ENCODE measurements at regions not wholly inside any gene's neighbourhood (a gene's known extent, or its start where the extent isn't known, plus 50 kb on each side); places are given as distances from the start of the nearest gene placed in this dataset.

GRCh38 chr4:137692205-137692604, 159.9 kb upstream of the PCDH18 start:
- H3K27me3 ChIP-seq (ENCODE audit: control insufficient read depth in 1 of 2, insufficient read depth in 2 of 2, low read length in 2 of 2), result no peaks in the 10 kb centered on the region
- H3K9me3 ChIP-seq (ENCODE audit: control insufficient read depth in 2 of 2, insufficient read depth in 1 of 2, low read depth in 1 of 2, low read length in 1 of 2), result no peaks in the 10 kb centered on the region
- H3K36me3 ChIP-seq (ENCODE audit: control insufficient read depth in 2 of 2, insufficient read depth in 2 of 2, low read length in 1 of 2), result no peaks in the 10 kb centered on the region
- H3K4me3 ChIP-seq (ENCODE audit: low read depth in 1 of 2, low read length in 2 of 2), result no peak overlapping the region
- no peaks in the 10 kb centered on the region for H3K4me1 ChIP-seq (ENCODE audit: control insufficient read depth in 2 of 2, insufficient read depth in 2 of 2, low read length in 1 of 2)
- H3K27ac ChIP-seq (ENCODE audit: low read depth in 2 of 2, low read length in 1 of 2), result no peak overlapping the region

GRCh38 chr4:137688651-137689050, 156.4 kb upstream of the PCDH18 start:
- no peak overlapping the region for H3K4me3 ChIP-seq (ENCODE audit: low read depth in 1 of 2, low read length in 2 of 2)
- H3K27me3 ChIP-seq (ENCODE audit: control insufficient read depth in 1 of 2, insufficient read depth in 2 of 2, low read length in 2 of 2), result no peaks in the 10 kb centered on the region
- no peaks in the 10 kb centered on the region for H3K9me3 ChIP-seq (ENCODE audit: control insufficient read depth in 2 of 2, insufficient read depth in 1 of 2, low read depth in 1 of 2, low read length in 1 of 2)
- no peak overlapping the region for H3K27ac ChIP-seq (ENCODE audit: low read depth in 2 of 2, low read length in 1 of 2)
- H3K36me3 ChIP-seq (ENCODE audit: control insufficient read depth in 2 of 2, insufficient read depth in 2 of 2, low read length in 1 of 2), result no peaks in the 10 kb centered on the region
- 87 to 95% methylated on average over 1 of the region's 1 CpG for WGBS, 2 donors
- H3K4me1 ChIP-seq (ENCODE audit: control insufficient read depth in 2 of 2, insufficient read depth in 2 of 2, low read length in 1 of 2), result no peaks in the 10 kb centered on the region

- no peaks in the 10 kb centered on the region for H3K4me1 ChIP-seq (ENCODE audit: control insufficient read depth in 2 of 2, insufficient read depth in 2 of 2, low read length in 1 of 2)
- no peaks in the 10 kb centered on the region for H3K9me3 ChIP-seq (ENCODE audit: control insufficient read depth in 2 of 2, insufficient read depth in 1 of 2, low read depth in 1 of 2, low read length in 1 of 2)
- 66 to 80% methylated on average over 3 of the region's 3 CpGs for WGBS, 2 donors
- H3K27ac ChIP-seq (ENCODE audit: low read depth in 2 of 2, low read length in 1 of 2), result no peak overlapping the region
- H3K36me3 ChIP-seq (ENCODE audit: control insufficient read depth in 2 of 2, insufficient read depth in 2 of 2, low read length in 1 of 2), result no peaks in the 10 kb centered on the region
- H3K4me3 ChIP-seq (ENCODE audit: low read depth in 1 of 2, low read length in 2 of 2), result no peak overlapping the region
- H3K27me3 ChIP-seq (ENCODE audit: control insufficient read depth in 1 of 2, insufficient read depth in 2 of 2, low read length in 2 of 2), result no peaks in the 10 kb centered on the region
Observed at GRCh38 chr4:137685357-137685756, 153.1 kb upstream of the PCDH18 start.

- H3K27ac ChIP-seq (ENCODE audit: low read depth in 2 of 2, low read length in 1 of 2), result no peak overlapping the region
- no peaks in the 10 kb centered on the region for H3K36me3 ChIP-seq (ENCODE audit: control insufficient read depth in 2 of 2, insufficient read depth in 2 of 2, low read length in 1 of 2)
- no peak overlapping the region for H3K4me3 ChIP-seq (ENCODE audit: low read depth in 1 of 2, low read length in 2 of 2)
- 65 to 71% methylated on average over 1 of the region's 1 CpG for WGBS, 2 donors
- no peaks in the 10 kb centered on the region for H3K27me3 ChIP-seq (ENCODE audit: control insufficient read depth in 1 of 2, insufficient read depth in 2 of 2, low read length in 2 of 2)
- H3K9me3 ChIP-seq (ENCODE audit: control insufficient read depth in 2 of 2, insufficient read depth in 1 of 2, low read depth in 1 of 2, low read length in 1 of 2), result no peaks in the 10 kb centered on the region
- H3K4me1 ChIP-seq (ENCODE audit: control insufficient read depth in 2 of 2, insufficient read depth in 2 of 2, low read length in 1 of 2), result no peaks in the 10 kb centered on the region
Observed at GRCh38 chr4:137681081-137681480, 148.8 kb upstream of the PCDH18 start.

- Histone ChIP-seq H3K9me3 (ENCODE audit: control insufficient read depth in 2 of 2, insufficient read depth in 1 of 2, low read depth in 1 of 2, low read length in 1 of 2) (no peaks in the 10 kb centered on the region), H3K27ac (ENCODE audit: low read depth in 2 of 2, low read length in 1 of 2) (no peak overlapping the region), H3K27me3 (ENCODE audit: control insufficient read depth in 1 of 2, insufficient read depth in 2 of 2, low read length in 2 of 2) (no peaks in the 10 kb centered on the region), H3K36me3 (ENCODE audit: control insufficient read depth in 2 of 2, insufficient read depth in 2 of 2, low read length in 1 of 2) (no peaks in the 10 kb centered on the region), H3K4me3 (ENCODE audit: low read depth in 1 of 2, low read length in 2 of 2) (no peak overlapping the region), H3K4me1 (ENCODE audit: control insufficient read depth in 2 of 2, insufficient read depth in 2 of 2, low read length in 1 of 2) (no peaks in the 10 kb centered on the region)
- WGBS, 2 donors, result 36 to 44% methylated on average over 1 of the region's 1 CpG
Observed at GRCh38 chr4:137678796-137679195, 146.5 kb upstream of the PCDH18 start.

- no peak overlapping the region for H3K4me3 ChIP-seq (ENCODE audit: low read depth in 1 of 2, low read length in 2 of 2)
- no peak overlapping the region for H3K27ac ChIP-seq (ENCODE audit: low read depth in 2 of 2, low read length in 1 of 2)
- H3K36me3 ChIP-seq (ENCODE audit: control insufficient read depth in 2 of 2, insufficient read depth in 2 of 2, low read length in 1 of 2), result no peaks in the 10 kb centered on the region
- no peaks in the 10 kb centered on the region for H3K9me3 ChIP-seq (ENCODE audit: control insufficient read depth in 2 of 2, insufficient read depth in 1 of 2, low read depth in 1 of 2, low read length in 1 of 2)
- H3K27me3 ChIP-seq (ENCODE audit: control insufficient read depth in 1 of 2, insufficient read depth in 2 of 2, low read length in 2 of 2), result no peaks in the 10 kb centered on the region
- no peaks in the 10 kb centered on the region for H3K4me1 ChIP-seq (ENCODE audit: control insufficient read depth in 2 of 2, insufficient read depth in 2 of 2, low read length in 1 of 2)
Observed at GRCh38 chr4:137677863-137678262, 145.6 kb upstream of the PCDH18 start.

- WGBS, 2 donors, result 64 to 80% methylated on average over 1 of the region's 1 CpG
- Histone ChIP-seq H3K4me3 (ENCODE audit: low read depth in 1 of 2, low read length in 2 of 2) (no peak overlapping the region), H3K4me1 (ENCODE audit: control insufficient read depth in 2 of 2, insufficient read depth in 2 of 2, low read length in 1 of 2) (no peaks in the 10 kb centered on the region), H3K27ac (ENCODE audit: low read depth in 2 of 2, low read length in 1 of 2) (no peak overlapping the region), H3K9me3 (ENCODE audit: control insufficient read depth in 2 of 2, insufficient read depth in 1 of 2, low read depth in 1 of 2, low read length in 1 of 2) (no peaks in the 10 kb centered on the region), H3K27me3 (ENCODE audit: control insufficient read depth in 1 of 2, insufficient read depth in 2 of 2, low read length in 2 of 2) (no peaks in the 10 kb centered on the region), H3K36me3 (ENCODE audit: control insufficient read depth in 2 of 2, insufficient read depth in 2 of 2, low read length in 1 of 2) (no peaks in the 10 kb centered on the region)
Observed at GRCh38 chr4:137676357-137676998, 144.2 kb upstream of the PCDH18 start.

- Histone ChIP-seq H3K27ac (ENCODE audit: low read depth in 2 of 2, low read length in 1 of 2) (no peak overlapping the region), H3K4me3 (ENCODE audit: low read depth in 1 of 2, low read length in 2 of 2) (no peak overlapping the region), H3K9me3 (ENCODE audit: control insufficient read depth in 2 of 2, insufficient read depth in 1 of 2, low read depth in 1 of 2, low read length in 1 of 2) (no peaks in the 10 kb centered on the region), H3K36me3 (ENCODE audit: control insufficient read depth in 2 of 2, insufficient read depth in 2 of 2, low read length in 1 of 2) (no peaks in the 10 kb centered on the region), H3K27me3 (ENCODE audit: control insufficient read depth in 1 of 2, insufficient read depth in 2 of 2, low read length in 2 of 2) (no peaks in the 10 kb centered on the region), H3K4me1 (ENCODE audit: control insufficient read depth in 2 of 2, insufficient read depth in 2 of 2, low read length in 1 of 2) (no peaks in the 10 kb centered on the region)
- 76 to 80% methylated on average over 2 of the region's 2 CpGs for WGBS, 2 donors
Observed at GRCh38 chr4:137674066-137674465, 141.8 kb upstream of the PCDH18 start.

GRCh38 chr4:137668885-137669545, 136.7 kb upstream of the PCDH18 start:
- Histone ChIP-seq H3K27ac (ENCODE audit: low read depth in 2 of 2, low read length in 1 of 2) (no peak overlapping the region), H3K4me1 (ENCODE audit: control insufficient read depth in 2 of 2, insufficient read depth in 2 of 2, low read length in 1 of 2) (no peaks in the 10 kb centered on the region), H3K9me3 (ENCODE audit: control insufficient read depth in 2 of 2, insufficient read depth in 1 of 2, low read depth in 1 of 2, low read length in 1 of 2) (no peaks in the 10 kb centered on the region), H3K4me3 (ENCODE audit: low read depth in 1 of 2, low read length in 2 of 2) (no peak overlapping the region), H3K27me3 (ENCODE audit: control insufficient read depth in 1 of 2, insufficient read depth in 2 of 2, low read length in 2 of 2) (no peaks in the 10 kb centered on the region), H3K36me3 (ENCODE audit: control insufficient read depth in 2 of 2, insufficient read depth in 2 of 2, low read length in 1 of 2) (no peaks in the 10 kb centered on the region)

GRCh38 chr4:137664416-137664815, 132.1 kb upstream of the PCDH18 start:
- Histone ChIP-seq H3K9me3 (ENCODE audit: control insufficient read depth in 2 of 2, insufficient read depth in 1 of 2, low read depth in 1 of 2, low read length in 1 of 2) (no peaks in the 10 kb centered on the region), H3K4me1 (ENCODE audit: control insufficient read depth in 2 of 2, insufficient read depth in 2 of 2, low read length in 1 of 2) (peaks cover 0 to 2% of the 10 kb centered on the region in 2 donors), H3K27ac (ENCODE audit: low read depth in 2 of 2, low read length in 1 of 2) (no peak overlapping the region), H3K4me3 (ENCODE audit: low read depth in 1 of 2, low read length in 2 of 2) (no peak overlapping the region), H3K27me3 (ENCODE audit: control insufficient read depth in 1 of 2, insufficient read depth in 2 of 2, low read length in 2 of 2) (no peaks in the 10 kb centered on the region), H3K36me3 (ENCODE audit: control insufficient read depth in 2 of 2, insufficient read depth in 2 of 2, low read length in 1 of 2) (no peaks in the 10 kb centered on the region)
- WGBS, 2 donors, result 55 to 60% methylated on average over 2 of the region's 2 CpGs

Measured in esophagus (tissue), 2 donors.